ENCODE measurements at regions not wholly inside any gene's neighbourhood (a gene's known extent, or its start where the extent isn't known, plus 50 kb on each side); places are given as distances from the start of the nearest gene placed in this dataset.

DNA sequence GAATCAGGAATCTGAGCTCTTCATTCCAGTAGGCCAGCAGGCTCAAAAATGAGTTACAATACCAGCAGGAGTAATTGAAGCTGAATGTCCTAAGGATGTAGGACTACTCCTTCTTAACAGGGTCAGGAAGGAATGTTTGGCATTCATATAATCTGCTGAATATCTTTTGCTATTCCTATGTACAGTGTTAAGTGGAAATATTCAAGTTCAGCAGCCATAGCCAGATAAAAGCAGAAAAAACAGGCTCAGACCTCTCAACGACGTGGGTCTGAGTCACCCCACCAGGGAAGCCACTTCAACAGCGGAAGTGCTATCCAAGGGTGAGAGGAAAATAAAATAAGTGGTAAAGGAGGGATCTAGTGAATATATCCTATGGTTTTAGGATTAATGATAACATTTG lies 577.0 kb downstream of the SPOCK3 start:
- no peak for TF ChIP-seq CTCF (IDR thresholded peaks at IDR 0.05; ENCODE audit: insufficient read depth, low read length, poor library complexity, severe bottlenecking)
- no peak overlapping the region for H3K4me3 ChIP-seq (replicated peaks; ENCODE audit: low read depth, low read length)
- H3K27me3 ChIP-seq (replicated peaks; ENCODE audit: control insufficient read depth, insufficient read depth, low read length), result no peaks in the 10 kb centered on the region
- no peak for DNase-seq (ENCODE audit: extremely low read depth, insufficient read length)
- H3K36me3 ChIP-seq (ENCODE audit: control insufficient read depth, insufficient read depth, low read length), result no peaks in the 10 kb centered on the region

GRCh38 chr4:166658585-166658984 lies 575.7 kb downstream of the SPOCK3 start:
- Histone ChIP-seq H3K27me3 (replicated peaks; ENCODE audit: control insufficient read depth, insufficient read depth, low read length) (no peaks in the 10 kb centered on the region), H3K4me3 (replicated peaks; ENCODE audit: low read depth, low read length) (no peak overlapping the region), H3K36me3 (ENCODE audit: control insufficient read depth, insufficient read depth, low read length) (no peaks in the 10 kb centered on the region)
- no peak for DNase-seq (ENCODE audit: extremely low read depth, insufficient read length)
- no peak for TF ChIP-seq CTCF (IDR thresholded peaks at IDR 0.05; ENCODE audit: insufficient read depth, low read length, poor library complexity, severe bottlenecking)

GRCh38 chr4:166662266-166662843 lies 571.9 kb downstream of the SPOCK3 start:
- no peaks in the 10 kb centered on the region for H3K36me3 ChIP-seq (ENCODE audit: control insufficient read depth, insufficient read depth, low read length)
- H3K4me3 ChIP-seq (replicated peaks; ENCODE audit: low read depth, low read length), result no peak overlapping the region
- H3K27me3 ChIP-seq (replicated peaks; ENCODE audit: control insufficient read depth, insufficient read depth, low read length), result no peaks in the 10 kb centered on the region
- peak; percentile 52 for DNase-seq (ENCODE audit: extremely low read depth, insufficient read length)
- no peak for TF ChIP-seq CTCF (IDR thresholded peaks at IDR 0.05; ENCODE audit: insufficient read depth, low read length, poor library complexity, severe bottlenecking)

DNA sequence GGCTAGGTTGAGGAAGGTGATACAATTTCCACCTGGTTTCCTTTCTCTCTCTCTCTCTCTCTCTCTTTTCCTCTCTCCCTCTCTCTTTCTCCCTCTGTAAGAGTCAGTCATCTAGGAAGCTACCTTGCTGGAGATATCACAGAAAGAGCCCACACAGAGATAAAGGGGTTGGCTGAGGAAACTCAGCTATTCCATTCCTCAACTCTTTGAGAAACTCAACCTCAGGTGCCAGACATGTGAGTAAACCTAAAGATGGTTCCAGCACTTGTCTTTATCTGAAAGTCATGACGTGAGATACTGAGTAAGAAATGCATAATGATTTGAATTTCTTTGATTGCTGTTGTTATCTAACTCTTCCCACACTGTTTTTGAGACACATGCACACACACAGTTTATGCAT lies 564.0 kb downstream of the SPOCK3 start:
- Histone ChIP-seq H3K4me3 (replicated peaks; ENCODE audit: low read depth, low read length) (no peak overlapping the region), H3K27me3 (replicated peaks; ENCODE audit: control insufficient read depth, insufficient read depth, low read length) (no peaks in the 10 kb centered on the region), H3K36me3 (ENCODE audit: control insufficient read depth, insufficient read depth, low read length) (no peaks in the 10 kb centered on the region)
- no peak for TF ChIP-seq CTCF (IDR thresholded peaks at IDR 0.05; ENCODE audit: insufficient read depth, low read length, poor library complexity, severe bottlenecking)
- no peak for DNase-seq (ENCODE audit: extremely low read depth, insufficient read length)

DNA sequence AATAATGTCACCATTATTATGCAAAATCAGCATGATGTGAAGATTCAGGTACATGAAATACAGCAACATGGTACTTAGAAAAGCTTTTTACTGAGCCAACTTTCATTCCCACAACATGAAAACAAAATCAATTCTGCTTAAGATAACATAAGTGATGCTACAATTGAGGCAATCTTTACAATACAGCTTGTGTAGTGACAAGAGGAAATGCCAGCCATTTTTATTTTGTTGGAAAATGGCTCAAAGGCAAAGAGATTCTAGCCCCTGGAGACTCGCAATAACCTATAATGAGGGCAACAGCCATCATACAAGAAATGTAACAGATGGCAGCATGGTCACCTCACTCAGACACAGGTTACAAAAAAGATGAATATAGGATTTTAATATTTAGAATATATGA lies 560.4 kb downstream of the SPOCK3 start:
- Histone ChIP-seq H3K36me3 (ENCODE audit: control insufficient read depth, insufficient read depth, low read length) (no peaks in the 10 kb centered on the region), H3K4me3 (replicated peaks; ENCODE audit: low read depth, low read length) (no peak overlapping the region), H3K27me3 (replicated peaks; ENCODE audit: control insufficient read depth, insufficient read depth, low read length) (no peaks in the 10 kb centered on the region)
- no peak for DNase-seq (ENCODE audit: extremely low read depth, insufficient read length)
- TF ChIP-seq CTCF (IDR thresholded peaks at IDR 0.05; ENCODE audit: insufficient read depth, low read length, poor library complexity, severe bottlenecking), result no peak

DNA sequence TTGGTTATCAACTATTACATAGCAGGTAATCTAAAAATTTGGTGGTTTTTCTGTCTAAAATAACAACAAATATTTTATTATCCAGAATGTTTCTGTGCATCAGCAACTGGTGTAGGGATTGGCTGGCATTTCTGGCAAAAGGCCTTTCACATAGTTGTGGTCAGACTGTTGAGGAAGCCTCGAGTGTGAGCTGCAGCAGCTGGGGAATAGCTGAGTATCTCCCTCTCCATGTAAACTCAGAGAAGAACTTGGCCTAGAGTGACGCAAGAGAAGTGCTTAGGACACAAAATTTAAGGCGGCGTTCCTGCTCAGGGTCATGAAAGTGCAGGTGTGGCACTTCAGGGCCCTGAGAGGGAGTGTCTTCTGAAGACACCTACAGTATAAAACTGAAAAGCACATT lies 558.9 kb downstream of the SPOCK3 start:
- no peaks in the 10 kb centered on the region for H3K36me3 ChIP-seq (ENCODE audit: control insufficient read depth, insufficient read depth, low read length)
- H3K27me3 ChIP-seq (replicated peaks; ENCODE audit: control insufficient read depth, insufficient read depth, low read length), result no peaks in the 10 kb centered on the region
- no peak for DNase-seq (ENCODE audit: extremely low read depth, insufficient read length)
- no peak for TF ChIP-seq CTCF (IDR thresholded peaks at IDR 0.05; ENCODE audit: insufficient read depth, low read length, poor library complexity, severe bottlenecking)
- H3K4me3 ChIP-seq (replicated peaks; ENCODE audit: low read depth, low read length), result no peak overlapping the region

Data from GM06990 (cell line).